GM19372 (cell line): ENCODE measurements at regions not wholly inside any gene's neighbourhood (a gene's known extent, or its start where the extent isn't known, plus 50 kb on each side); places are given as distances from the start of the nearest gene placed in this dataset.
"Not testable (repeated sequence)": the region's sequence is repeated elsewhere in the genome, so short reads cannot be mapped to it uniquely, and the experiment has no call there.

ENCODE experiments used
- ATAC-seq: cut with Tn5 transposase; IDR thresholded peaks from one replicate; pipeline ENCODE4 v1.9.1; 2021; ENCODE audit warnings: mild to moderate bottlenecking, low read depth, moderate library complexity; ENCODE audit not compliant: unreplicated experiment

- no peak for ATAC-seq
Measured at GRCh38 chr2:11949732-11950523, 203.5 kb downstream of the LPIN1 start.

- no peak for ATAC-seq
Measured at GRCh38 chr2:11950896-11951295, 204.5 kb downstream of the LPIN1 start.

DNA sequence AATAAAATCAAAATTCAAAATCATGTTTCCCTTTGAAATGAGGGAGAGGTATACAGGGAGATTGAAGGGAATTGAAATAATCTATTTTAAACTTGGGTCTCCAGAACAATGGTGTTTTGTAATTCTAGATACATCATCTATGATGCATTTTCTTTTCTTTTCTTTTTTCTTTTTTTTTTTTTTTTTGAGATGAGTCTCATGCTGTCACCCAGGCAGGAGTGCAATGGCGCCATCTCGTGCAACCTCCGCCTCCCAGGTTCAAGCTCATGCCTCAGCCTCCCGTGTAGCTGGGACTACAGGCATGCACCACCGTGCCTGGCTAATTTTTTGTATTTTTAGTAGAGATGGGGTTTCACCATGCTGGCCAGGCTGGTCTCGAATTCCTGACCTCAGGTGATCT, 205.1 kb downstream of the LPIN1 start:
- ATAC-seq = not testable (repeated sequence)

DNA sequence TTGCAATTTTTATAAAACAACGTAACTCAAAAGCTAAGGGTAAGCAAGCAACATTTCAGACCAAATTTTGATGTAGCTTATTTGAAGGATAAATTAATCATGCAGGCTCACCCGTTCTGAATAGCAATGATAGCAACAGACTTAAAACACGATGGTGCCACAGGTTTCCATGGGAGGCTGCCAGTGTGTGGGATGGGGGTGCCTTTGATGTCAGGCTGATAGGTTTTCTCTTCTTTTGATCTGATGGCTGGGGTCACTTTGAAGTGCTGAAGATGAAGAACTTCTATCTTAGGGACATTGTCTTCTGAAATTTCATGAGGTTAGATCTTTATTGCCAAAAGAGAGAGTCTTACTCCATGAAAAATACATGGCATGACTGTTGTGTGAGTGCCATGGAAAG, 206.8 kb downstream of the LPIN1 start:
- ATAC-seq = no peak

DNA sequence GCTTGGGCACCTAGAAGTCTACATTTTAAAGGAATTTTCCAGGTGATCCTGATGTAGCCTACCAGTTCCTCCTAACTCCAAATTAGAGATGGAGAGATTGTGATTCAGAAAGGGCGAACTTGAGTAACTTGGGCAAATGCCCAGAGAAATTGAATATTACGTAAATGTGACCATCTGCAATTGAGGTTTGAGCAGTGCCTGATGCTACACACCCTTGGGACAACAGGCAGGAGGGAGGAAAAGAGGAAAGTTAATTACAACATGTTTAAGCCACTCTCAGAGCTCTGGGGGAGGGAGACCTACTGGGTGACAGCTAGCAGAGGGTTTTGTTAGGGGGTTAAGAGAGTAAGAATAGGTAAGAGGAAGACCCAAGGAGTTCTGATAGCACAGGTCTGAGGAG, 208.9 kb downstream of the LPIN1 start:
- no peak for ATAC-seq

DNA sequence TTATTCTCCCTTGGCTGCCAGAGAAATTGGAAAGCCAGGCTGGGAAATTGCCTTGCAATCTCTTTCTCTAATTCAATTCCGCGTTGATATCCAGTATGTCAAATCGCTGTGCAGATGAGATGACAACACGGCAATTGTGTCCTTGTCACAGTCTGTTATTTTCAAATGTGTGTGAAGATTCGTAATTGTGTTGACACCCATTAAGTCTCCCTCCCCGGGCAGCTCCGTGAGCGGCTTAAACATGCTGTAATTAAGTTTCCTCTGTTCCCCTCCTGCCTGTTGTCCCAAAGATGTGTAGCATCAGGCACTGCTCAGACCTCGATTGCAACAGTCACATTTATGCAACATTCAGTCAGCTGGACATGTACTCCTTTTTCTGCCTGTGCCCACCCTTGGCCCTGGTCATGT, 209.5 kb downstream of the LPIN1 start:
- ATAC-seq = no peak

DNA sequence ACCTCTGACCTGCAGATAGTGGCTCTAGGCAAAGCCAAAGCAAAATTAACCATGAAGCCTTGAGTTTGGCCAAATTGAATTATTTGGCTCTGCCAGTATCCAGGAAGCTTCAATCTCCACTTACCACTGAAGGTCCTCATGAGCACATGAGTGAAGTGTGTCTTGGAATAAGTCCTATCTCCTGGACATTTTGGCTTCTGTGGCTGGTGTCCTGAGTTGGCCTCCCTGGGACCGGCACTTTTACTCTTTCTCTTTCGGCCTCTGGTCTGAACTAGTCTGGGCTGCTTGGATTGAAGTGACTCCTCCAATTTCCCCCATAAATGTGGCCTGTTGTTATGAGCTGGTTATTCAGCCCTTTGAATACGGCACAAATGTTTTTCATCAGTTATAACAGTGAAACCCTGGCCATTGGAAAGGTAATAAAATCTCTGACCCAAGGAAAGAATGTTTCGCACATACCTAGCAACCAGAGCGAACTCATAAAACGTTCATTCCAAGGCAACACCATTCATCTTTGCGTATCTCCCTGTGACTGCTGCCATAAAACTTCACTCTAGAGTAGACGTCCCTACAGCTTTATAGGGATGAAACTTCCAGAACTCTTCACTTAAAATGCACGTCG, 216.4 kb downstream of the LPIN1 start:
- no peak for ATAC-seq

DNA sequence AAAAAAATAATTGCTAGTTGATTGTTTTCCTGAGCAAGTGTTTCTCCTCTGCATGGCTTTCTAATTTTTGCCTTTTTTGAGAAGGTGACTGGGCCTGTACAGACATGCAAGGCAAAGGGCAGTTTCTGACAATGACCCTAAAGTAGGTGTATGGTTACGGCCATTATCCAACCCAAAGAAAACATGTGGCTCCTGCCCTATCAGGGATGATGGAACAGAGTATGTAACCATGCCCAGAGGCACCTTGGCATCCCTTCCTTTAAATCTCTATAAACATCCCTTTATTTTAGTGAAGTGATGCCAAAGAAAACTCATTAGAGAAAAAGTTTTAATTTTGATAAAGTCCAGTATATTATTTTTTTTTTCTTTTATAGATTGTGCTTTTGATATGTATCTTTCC, 217.5 kb downstream of the LPIN1 start:
- no peak for ATAC-seq

GRCh38 chr2:11967946-11968465, 221.6 kb downstream of the LPIN1 start:
- no peak for ATAC-seq

GRCh38 chr2:11968521-11968920, 222.1 kb downstream of the LPIN1 start:
- ATAC-seq = no peak

DNA sequence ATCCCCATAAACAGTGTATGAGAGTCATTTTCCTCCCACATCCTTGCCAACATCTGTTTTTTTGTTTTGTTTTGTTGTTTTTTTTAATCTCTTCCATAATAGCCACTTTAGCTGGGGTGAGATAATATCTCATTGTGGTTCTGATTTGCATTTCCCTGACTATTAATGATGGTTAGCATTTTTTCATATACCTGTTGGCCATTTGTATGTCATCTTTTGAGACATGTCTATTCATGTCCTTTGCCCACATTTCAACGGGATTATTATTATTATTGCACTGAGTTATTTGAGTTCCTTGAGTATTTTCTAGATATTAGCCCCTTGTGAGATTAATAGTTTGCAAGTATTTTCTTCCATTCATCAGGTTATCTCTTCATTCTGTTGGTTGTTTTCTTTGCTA, 223.3 kb downstream of the LPIN1 start:
- no peak for ATAC-seq

DNA sequence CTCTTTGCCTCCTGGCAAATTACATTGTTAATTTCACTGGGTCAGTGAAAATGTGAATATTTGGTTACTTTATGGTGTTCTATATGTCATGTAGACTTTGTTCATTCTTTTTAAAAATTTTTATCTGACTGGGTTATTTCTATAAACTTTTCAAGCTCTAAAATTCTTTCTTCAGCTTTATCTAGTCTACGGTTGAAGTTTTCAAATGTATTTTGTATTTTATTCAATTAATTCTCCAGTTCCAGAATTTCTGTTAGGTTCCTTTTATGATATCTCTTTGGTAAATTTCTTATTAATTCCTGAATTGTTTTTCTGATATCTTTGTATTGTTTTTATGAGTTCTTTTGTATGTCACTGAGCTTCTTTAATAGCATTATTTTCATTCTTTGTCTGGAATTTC, 228.1 kb downstream of the LPIN1 start:
- ATAC-seq = no peak

GRCh38 chr2:11975373-11975772, 228.9 kb downstream of the LPIN1 start:
- no peak for ATAC-seq

- no peak for ATAC-seq
Measured at GRCh38 chr2:11976073-11976472, 229.6 kb downstream of the LPIN1 start.

DNA sequence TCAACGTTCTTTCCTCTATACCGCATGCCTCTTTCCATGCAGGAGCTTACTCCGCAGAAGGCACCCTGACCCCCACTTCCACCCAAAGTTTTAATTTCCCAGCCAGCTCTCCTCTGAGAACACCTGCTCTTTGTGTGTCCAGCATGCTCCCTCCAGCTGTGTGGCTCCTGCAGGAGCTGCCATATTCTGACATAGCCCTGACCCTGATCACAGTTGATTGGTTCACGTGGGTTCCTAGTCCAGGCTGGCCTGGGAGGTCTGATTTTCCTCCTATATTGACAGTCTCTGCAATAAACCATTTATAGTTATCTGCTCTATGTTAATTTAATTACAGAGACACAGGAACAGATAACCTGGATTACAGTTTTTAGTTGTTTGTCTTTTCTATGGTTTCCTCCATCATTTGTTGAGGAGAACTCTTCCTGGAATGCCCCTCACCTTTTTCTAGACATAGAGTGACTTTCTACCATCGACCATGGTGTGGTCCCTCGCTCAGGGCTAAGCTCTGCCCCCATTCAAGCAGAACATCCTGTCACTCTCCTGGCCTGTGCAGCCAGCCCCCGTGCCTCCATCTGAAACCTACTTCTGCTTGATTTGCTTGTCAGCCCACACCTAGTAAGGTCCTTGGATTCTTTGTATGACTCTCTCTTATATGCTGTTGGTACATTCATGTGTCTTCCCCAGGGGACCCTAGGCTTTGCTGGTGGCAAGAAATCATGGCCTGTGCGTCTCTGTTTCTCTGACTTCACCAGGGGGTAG, 231.5 kb downstream of the LPIN1 start:
- ATAC-seq = no peak

- no peak for ATAC-seq
Measured at GRCh38 chr2:11980809-11981208, 234.4 kb downstream of the LPIN1 start.

DNA sequence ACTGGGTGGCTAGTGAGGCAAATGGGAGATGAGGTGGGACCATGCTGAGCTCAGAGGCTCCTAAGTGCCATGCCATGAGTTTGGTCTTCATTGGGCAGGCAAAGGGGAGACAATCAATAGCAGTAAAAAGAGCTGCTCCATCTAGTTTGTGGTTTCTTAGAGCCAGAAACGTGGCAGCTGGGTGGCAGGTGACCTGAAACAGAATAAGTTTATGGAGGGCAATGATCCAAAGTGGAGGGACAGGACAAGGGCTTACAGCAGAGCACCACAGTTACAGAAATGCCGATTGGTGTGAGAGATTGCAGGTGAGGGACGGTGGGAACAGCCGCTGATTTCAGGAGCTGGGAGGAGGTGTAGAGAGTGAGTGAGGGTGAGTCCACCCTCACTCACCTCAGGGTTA, 237.0 kb downstream of the LPIN1 start:
- ATAC-seq = no peak

- no peak for ATAC-seq
Measured at GRCh38 chr2:11983870-11984269, 237.4 kb downstream of the LPIN1 start.

GRCh38 chr2:11984316-11985158, 238.1 kb downstream of the LPIN1 start:
- ATAC-seq = no peak

DNA sequence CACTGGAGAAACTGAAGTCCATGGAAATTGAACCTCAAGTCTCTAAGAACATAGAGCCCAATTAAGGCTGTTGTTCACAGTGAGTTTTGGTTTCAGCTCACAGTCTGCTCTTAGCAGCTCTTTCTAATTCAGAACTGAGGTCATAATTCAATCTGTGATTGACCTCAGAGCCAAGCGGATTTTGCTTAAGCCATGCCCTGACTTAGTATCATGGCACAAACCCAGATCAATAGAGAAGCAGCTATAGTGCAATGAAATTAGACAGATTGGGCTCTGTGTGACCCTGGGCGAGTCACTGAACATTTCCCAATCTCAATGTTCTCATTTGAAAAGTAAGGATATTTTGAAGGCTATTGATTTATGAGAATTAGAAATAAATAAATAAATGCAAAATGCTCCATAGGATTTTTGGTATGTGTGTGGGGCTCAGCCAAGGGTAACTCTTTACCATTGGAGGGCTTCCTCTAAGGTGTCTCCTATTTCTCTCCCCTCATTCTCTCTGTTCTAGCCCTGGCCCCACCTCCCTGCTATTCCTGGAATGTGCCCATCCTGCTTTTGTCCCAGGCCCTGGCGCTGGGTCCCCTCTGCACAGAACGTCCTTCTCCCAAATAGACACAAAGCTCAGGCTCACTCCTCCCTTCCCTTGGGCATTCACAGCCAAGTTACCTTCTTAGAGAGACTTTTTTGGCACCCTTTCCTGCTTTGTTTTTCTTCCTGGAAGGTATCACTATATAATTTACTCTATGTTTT, 239.6 kb downstream of the LPIN1 start:
- ATAC-seq = no peak
